ENCODE measurements at regions not wholly inside any gene's neighbourhood (a gene's known extent, or its start where the extent isn't known, plus 50 kb on each side); places are given as distances from the start of the nearest gene placed in this dataset.

GRCh38 chr7:46011501-46011900 is 90.4 kb upstream of the IGFBP3 start:
- DNase-seq (ENCODE audit: low spot score) = no peak

DNA sequence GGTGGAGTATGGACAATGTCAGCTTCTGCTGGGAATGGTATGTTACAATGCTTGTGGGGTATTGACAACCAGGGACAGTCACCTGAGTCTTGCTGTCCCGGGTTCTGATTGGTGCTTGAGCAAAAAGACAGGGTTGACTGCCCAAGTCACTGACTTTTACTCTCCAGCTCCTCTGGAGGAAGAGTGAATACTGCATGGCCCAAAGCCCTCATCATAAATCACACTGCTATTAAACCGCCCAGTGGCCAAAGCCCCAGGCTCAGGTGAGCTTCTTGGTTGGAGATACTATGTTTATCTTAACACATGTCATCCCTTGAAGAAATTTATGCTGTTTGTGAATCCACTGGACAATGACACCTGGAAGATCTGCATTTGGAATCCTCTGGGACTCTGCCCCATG is 90.0 kb upstream of the IGFBP3 start:
- no peak for DNase-seq (ENCODE audit: low spot score)

DNA sequence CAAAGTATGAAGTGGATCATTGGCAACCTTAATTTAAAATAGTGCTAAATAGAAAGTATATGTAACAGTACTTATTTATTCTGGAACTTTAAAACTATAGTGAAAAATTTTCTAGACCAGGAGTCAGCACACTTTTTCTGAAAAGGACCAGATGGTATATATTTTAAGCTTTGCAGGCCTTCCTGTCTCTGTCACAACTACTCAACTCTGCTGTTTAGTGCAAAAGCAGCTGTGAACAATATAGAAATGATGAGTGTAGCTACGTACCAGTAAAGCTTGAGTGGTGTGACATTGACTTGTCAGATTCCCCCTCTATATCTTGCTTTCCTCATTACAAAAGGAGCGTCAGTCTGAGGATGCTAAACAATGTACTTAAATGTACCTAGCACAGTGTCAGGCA is 88.1 kb upstream of the IGFBP3 start:
- no peak for DNase-seq (ENCODE audit: low spot score)

DNA sequence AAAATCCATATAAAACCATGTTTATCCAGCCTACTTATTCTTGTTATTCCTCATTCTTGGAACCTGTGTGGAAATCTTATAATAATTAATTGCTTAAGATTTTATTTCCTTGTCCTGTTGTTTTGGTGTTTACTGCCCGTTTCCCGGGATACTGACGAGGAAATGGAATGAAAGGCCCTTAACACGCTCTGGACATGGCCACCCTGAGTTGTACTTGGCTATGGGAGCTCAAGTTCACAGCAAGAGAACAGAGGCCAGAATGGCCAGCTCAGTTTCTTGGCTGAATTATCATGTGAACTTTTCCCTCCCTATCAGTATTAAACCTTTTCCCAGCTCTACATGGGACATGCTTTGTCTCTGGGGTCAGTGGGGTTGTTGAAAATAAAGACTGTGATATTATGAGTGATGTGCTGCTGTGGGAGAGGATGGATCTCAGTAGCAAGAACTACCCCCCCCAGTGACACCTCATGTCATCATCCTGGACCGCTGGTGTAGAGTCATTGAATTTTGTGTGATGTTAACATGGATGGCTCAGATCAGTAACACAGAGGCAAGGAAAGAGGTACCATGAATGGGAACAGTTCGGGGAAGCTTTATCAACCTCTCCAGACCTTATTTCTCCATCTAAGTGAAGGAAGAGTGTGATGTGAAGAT is 87.0 kb upstream of the IGFBP3 start:
- DNase-seq (ENCODE audit: low spot score) = no peak

- DNase-seq (ENCODE audit: low spot score) = no peak
Measured at GRCh38 chr7:46007194-46007593, 86.1 kb upstream of the IGFBP3 start.

DNA sequence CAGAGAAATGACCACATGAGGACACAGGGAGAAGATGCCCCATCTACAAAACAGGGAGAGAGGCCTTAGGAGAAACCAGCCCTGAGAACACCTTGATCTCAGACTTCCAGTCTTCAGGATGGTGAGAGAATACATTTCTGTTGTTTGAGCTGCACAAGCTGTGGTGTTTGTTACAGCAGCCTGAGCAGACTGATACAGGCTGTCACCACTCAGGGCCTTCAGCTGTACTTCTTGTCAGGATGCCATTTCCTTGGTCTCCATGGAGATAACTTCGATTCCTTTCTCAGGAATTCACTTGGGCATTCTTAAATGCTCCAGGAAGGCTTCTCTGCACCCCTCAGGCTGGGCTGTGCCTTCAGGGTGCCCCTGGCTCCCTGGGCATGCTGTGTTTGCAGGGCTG is 85.7 kb upstream of the IGFBP3 start:
- no peak for DNase-seq (ENCODE audit: low spot score)

GRCh38 chr7:46006212-46006611 is 85.1 kb upstream of the IGFBP3 start:
- DNase-seq (ENCODE audit: low spot score) = no peak

GRCh38 chr7:46004965-46005364 is 83.9 kb upstream of the IGFBP3 start:
- DNase-seq (ENCODE audit: low spot score) = no peak

GRCh38 chr7:46003896-46004875 is 83.1 kb upstream of the IGFBP3 start:
- no peak for DNase-seq (ENCODE audit: low spot score)

GRCh38 chr7:46003161-46003560 is 82.1 kb upstream of the IGFBP3 start:
- DNase-seq (ENCODE audit: low spot score) = no peak

- no peak for DNase-seq (ENCODE audit: low spot score)
Measured at GRCh38 chr7:46000513-46000912, 79.4 kb upstream of the IGFBP3 start.

- no peak for DNase-seq (ENCODE audit: low spot score)
Measured at GRCh38 chr7:45999541-45999940, 78.5 kb upstream of the IGFBP3 start.

DNA sequence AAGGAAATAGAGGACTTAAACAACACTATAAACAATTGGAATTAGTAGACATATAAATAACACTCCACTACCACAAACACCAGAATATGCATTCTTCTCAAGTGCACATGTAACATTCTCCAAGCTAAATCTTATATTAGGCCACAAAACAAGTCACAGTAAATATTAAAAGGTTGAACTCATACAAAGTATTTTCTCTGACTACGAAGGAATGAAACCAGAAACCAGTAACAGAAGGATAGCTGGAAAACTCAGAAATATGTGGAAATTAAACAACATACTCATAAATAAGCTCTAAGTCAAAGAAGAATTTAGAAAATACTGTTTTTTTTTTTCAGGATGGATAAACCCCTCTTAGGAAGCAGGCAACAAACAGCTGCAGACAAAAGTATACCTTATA is 77.4 kb upstream of the IGFBP3 start:
- no peak for DNase-seq (ENCODE audit: low spot score)

DNA sequence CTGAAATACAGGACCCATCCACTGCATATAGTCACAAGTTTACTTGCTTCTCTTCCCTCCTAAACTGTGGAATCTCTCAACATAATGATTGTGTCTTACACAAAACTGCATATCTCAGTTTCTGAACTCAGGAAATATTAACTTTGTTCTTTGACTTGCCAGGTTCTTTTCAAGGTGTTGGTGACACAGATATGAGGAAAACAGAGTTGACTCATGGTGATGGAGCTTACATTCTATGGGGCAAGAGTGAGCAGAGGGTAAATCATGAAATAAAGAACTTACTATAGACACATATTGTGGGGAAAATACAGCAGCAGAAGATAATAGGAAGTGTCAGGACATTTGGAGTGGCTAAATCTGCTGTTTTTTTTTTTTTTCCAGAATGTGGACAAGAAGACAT is 72.5 kb upstream of the IGFBP3 start:
- no peak for DNase-seq (ENCODE audit: low spot score)

GRCh38 chr7:45992826-45993225 is 71.8 kb upstream of the IGFBP3 start:
- no peak for DNase-seq (ENCODE audit: low spot score)

DNA sequence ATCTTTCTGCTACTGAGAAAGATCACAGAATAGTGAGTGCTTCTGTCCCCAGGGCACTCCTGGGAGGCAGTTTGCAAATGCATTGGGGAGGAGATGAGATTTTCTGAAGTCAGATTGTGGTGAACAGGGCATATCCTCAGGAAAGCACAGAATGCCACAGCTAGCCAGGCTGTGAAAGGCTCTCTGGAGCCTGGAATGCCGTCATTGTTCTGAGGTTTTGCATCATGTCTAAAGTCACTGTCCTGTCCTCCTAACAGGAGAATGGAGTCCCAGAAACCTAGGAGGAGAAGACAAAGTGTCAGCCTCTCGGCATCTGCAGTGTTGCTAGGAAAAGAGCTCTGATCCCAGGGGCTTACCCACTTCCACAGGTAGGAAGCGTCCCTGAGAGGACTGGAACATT is 69.2 kb upstream of the IGFBP3 start:
- no peak for DNase-seq (ENCODE audit: low spot score)

GRCh38 chr7:45988405-45989057 is 67.5 kb upstream of the IGFBP3 start:
- no peak for DNase-seq (ENCODE audit: low spot score)

DNA sequence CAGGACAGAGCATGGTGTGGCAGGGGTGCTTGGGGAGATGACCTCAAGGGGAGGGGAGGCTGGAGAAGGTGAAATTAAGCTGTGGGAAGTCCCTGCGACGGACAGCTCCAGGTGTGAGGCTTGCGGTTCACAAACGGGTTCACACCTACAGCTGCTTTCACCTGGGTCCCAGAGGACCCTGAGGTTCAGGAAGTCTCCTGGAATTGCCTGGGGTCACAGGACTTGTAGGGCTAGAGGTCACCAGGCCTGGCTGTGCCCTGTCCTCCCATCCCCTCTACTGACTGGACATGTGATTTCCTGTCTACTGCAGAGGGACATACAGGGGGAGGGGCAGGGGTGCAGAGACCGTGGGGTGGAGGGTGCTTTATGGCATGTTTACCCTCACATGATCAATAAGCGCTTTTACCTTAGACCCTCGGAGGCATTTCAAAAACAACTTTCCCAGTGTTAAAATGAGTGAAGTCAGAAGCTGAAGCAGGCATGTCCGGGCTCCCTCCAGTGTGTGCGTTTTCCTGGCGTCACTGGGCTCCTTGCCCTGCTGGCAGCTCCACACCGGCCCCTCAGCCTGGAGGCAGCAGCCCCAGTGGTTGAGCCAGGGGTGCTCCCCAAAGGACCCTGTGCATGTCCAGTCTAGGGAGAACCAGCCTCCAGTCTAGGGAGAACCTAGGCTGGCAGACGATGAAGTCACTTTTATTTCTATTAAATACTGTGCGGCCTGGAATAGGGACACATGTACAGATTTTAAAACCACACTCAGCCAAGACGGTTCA is 66.6 kb upstream of the IGFBP3 start:
- DNase-seq (ENCODE audit: low spot score) = no peak

- DNase-seq (ENCODE audit: low spot score) = no peak
Measured at GRCh38 chr7:45986355-45987298, 65.6 kb upstream of the IGFBP3 start.

DNA sequence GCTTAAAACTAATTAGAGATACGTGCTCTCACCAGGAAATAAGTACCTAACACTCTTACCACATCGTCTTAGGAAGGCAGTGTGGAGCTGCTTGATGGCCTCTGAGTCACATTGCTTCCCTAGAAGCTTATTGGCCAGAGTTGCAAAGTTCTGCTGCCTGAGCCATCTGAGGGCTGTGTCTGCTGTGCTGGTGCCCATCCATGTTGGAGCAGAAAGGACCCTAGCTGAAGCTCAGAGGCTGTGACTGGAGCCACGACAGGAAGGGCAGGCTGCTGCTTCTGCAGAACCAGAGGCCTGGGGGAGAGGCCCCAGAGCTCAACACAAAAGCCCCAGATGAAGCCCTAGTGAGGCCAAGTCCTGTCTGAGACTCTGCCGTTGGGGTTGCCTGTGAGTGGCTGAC is 64.8 kb upstream of the IGFBP3 start:
- DNase-seq (ENCODE audit: low spot score) = no peak

Measured in globus pallidus (tissue), 1 donor.